Fibroblast of mammary gland (primary cell): ENCODE measurements at regions not wholly inside any gene's neighbourhood (a gene's known extent, or its start where the extent isn't known, plus 50 kb on each side); places are given as distances from the start of the nearest gene placed in this dataset.
A peak's percentile ranks its signal among the peaks of the same experiment; 100 is the strongest.

ENCODE experiments used
- DNase-seq: peaks from one replicate; pipeline ENCODE4 v3.0.0-alpha.2; 2010; ENCODE audit warnings: low read depth
- H3K4me3 ChIP-seq: 2 replicates; pipeline ENCODE4 v1.5.1; 2011; ENCODE audit warnings: low read depth, mild to moderate bottlenecking, low read length, moderate library complexity; ENCODE audit not compliant: control insufficient read depth
- CTCF ChIP-seq: conservative IDR thresholded peaks from 2 replicates; pipeline ENCODE4 v1.5.1; 2011; ENCODE audit warnings: low read depth, low read length, inconsistent platforms; ENCODE audit not compliant: control insufficient read depth, insufficient read depth

- H3K4me3 ChIP-seq, result no peak overlapping the region
- TF ChIP-seq CTCF, result no peak
- DNase-seq, result no peak
Measured at GRCh38 chr10:31098046-31098445, 66.4 kb upstream of the ZNF438 start.

GRCh38 chr10:31099094-31099493 is 67.4 kb upstream of the ZNF438 start:
- TF ChIP-seq CTCF, result no peak
- no peak overlapping the region for H3K4me3 ChIP-seq
- DNase-seq, result no peak

- H3K4me3 ChIP-seq, result no peak overlapping the region
- DNase-seq, result no peak
Measured at GRCh38 chr10:31099664-31100063, 68.0 kb upstream of the ZNF438 start.

GRCh38 chr10:31100115-31100601 is 68.5 kb upstream of the ZNF438 start:
- no peak for TF ChIP-seq CTCF
- no peak for DNase-seq
- no peak overlapping the region for H3K4me3 ChIP-seq

More at GRCh38 chr10:31099664-31100063, 68.0 kb upstream of the ZNF438 start:
- TF ChIP-seq CTCF, result no peak

GRCh38 chr10:31100662-31101061 is 69.0 kb upstream of the ZNF438 start:
- DNase-seq, result no peak
- no peak for TF ChIP-seq CTCF

GRCh38 chr10:31101123-31101522 is 69.5 kb upstream of the ZNF438 start:
- no peak for TF ChIP-seq CTCF
- no peak overlapping the region for H3K4me3 ChIP-seq
- DNase-seq, result peak; percentile 92

More at GRCh38 chr10:31100662-31101061, 69.0 kb upstream of the ZNF438 start:
- no peak overlapping the region for H3K4me3 ChIP-seq

GRCh38 chr10:31102421-31102820 is 70.8 kb upstream of the ZNF438 start:
- no peak for DNase-seq
- no peak overlapping the region for H3K4me3 ChIP-seq
- no peak for TF ChIP-seq CTCF
